ENCODE measurements at regions not wholly inside any gene's neighbourhood (a gene's known extent, or its start where the extent isn't known, plus 50 kb on each side); places are given as distances from the start of the nearest gene placed in this dataset.

DNA sequence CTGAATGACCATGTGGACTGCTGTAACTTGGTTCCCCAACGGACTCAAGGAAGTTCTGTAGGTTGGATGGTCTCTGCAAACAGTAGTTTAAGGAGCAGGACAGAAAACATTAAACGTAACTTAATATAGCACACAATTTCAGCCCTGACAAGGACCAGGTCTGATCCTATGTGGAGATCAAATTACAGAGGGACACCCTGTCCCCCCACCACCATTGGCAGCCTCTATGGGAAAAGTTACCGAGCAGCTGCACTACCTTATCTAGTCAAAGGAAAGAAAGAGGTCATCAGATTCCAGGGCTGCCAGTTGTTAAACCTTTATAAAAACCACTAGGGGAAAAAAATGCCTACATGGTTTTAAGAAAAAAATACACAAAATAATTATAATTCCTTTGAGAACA, 191.5 kb upstream of the RSPO3 start:
- Histone ChIP-seq H3K27ac (no peak overlapping the region), H3K79me2 (ENCODE audit: insufficient read depth, low read depth) (no peaks in the 10 kb centered on the region), H4K20me1 (ENCODE audit: insufficient read depth) (no peaks in the 10 kb centered on the region), H3K4me2 (no peak overlapping the region), H3K36me3 (ENCODE audit: insufficient read depth) (no peaks in the 10 kb centered on the region), H3K27me3 (ENCODE audit: insufficient read depth, low read depth) (no peaks in the 10 kb centered on the region), H3K9ac (no peak overlapping the region), H3K4me1 (ENCODE audit: low read depth, poor library complexity, severe bottlenecking) (no peaks in the 10 kb centered on the region), H2AFZ (ENCODE audit: low read depth) (no peak overlapping the region), H3K4me3 (IDR thresholded peaks at IDR 0.05; ENCODE audit: insufficient read depth, low read depth, low read length) (no peak overlapping the region)
- TF ChIP-seq, protein P1, sequence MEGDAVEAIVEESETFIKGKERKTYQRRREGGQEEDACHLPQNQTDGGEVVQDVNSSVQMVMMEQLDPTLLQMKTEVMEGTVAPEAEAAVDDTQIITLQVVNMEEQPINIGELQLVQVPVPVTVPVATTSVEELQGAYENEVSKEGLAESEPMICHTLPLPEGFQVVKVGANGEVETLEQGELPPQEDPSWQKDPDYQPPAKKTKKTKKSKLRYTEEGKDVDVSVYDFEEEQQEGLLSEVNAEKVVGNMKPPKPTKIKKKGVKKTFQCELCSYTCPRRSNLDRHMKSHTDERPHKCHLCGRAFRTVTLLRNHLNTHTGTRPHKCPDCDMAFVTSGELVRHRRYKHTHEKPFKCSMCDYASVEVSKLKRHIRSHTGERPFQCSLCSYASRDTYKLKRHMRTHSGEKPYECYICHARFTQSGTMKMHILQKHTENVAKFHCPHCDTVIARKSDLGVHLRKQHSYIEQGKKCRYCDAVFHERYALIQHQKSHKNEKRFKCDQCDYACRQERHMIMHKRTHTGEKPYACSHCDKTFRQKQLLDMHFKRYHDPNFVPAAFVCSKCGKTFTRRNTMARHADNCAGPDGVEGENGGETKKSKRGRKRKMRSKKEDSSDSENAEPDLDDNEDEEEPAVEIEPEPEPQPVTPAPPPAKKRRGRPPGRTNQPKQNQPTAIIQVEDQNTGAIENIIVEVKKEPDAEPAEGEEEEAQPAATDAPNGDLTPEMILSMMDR (conservative IDR thresholded peaks at IDR 0.05; ENCODE audit: low read depth, low read length), result no peak

- Histone ChIP-seq H3K4me3 (IDR thresholded peaks at IDR 0.05; ENCODE audit: insufficient read depth, low read depth, low read length) (no peak overlapping the region), H2AFZ (ENCODE audit: low read depth) (no peak overlapping the region), H3K4me2 (no peak overlapping the region), H3K27me3 (ENCODE audit: insufficient read depth, low read depth) (no peaks in the 10 kb centered on the region), H3K4me1 (ENCODE audit: low read depth, poor library complexity, severe bottlenecking) (no peaks in the 10 kb centered on the region), H3K9ac (no peak overlapping the region), H4K20me1 (ENCODE audit: insufficient read depth) (no peaks in the 10 kb centered on the region), H3K27ac (no peak overlapping the region), H3K36me3 (ENCODE audit: insufficient read depth) (no peaks in the 10 kb centered on the region), H3K79me2 (ENCODE audit: insufficient read depth, low read depth) (no peaks in the 10 kb centered on the region)
- TF ChIP-seq, protein P1 (conservative IDR thresholded peaks at IDR 0.05; ENCODE audit: low read depth, low read length), result no peak
Measured at GRCh38 chr6:126927841-126928240, 190.6 kb upstream of the RSPO3 start.

DNA sequence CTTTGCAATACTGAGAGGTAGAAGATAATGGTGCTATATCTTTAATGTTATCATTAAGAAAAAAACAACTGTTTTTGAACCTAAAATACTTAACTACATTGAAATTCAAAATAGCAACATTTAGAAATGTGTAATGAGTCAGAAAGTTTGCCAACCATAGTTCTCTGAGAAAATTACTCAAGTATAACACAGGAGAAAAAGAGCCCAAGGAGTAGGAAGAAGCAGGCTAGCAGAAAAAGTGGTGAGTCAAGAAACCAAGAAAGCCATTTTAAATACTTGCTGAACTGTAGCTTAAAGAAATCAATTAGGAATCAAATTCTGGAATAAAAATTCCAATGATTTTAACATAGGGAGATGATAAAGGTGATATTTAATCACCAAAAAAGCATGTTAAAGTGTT, 181.0 kb upstream of the RSPO3 start:
- Histone ChIP-seq H3K9ac (no peak overlapping the region), H3K27me3 (ENCODE audit: insufficient read depth, low read depth) (no peaks in the 10 kb centered on the region), H3K36me3 (ENCODE audit: insufficient read depth) (no peaks in the 10 kb centered on the region), H3K27ac (no peak overlapping the region), H3K4me1 (ENCODE audit: low read depth, poor library complexity, severe bottlenecking) (no peaks in the 10 kb centered on the region), H3K4me2 (no peak overlapping the region), H4K20me1 (ENCODE audit: insufficient read depth) (no peaks in the 10 kb centered on the region), H2AFZ (ENCODE audit: low read depth) (no peak overlapping the region), H3K4me3 (IDR thresholded peaks at IDR 0.05; ENCODE audit: insufficient read depth, low read depth, low read length) (no peak overlapping the region), H3K79me2 (ENCODE audit: insufficient read depth, low read depth) (no peaks in the 10 kb centered on the region)
- TF ChIP-seq, protein P1 (conservative IDR thresholded peaks at IDR 0.05; ENCODE audit: low read depth, low read length), result no peak

DNA sequence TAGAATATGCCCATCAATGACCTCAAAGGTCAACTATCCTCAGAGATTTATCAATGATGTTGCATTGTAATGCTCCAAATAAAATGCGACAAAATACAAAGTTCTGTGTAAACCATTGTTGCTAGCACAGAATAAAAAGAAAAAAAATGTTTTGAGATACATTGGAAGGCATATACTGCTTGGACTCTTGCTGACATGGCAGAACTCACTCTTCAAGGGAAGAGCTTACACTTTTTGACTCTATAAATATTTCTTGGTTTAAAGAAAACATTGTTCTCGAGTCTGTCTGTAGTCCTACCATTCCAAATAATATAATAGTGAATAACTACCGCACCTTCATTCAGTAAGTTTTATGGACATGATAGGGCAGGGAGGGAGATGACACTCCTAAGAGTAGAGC, 178.7 kb upstream of the RSPO3 start:
- no peaks in the 10 kb centered on the region for H3K79me2 ChIP-seq (ENCODE audit: insufficient read depth, low read depth)
- H3K4me3 ChIP-seq (IDR thresholded peaks at IDR 0.05; ENCODE audit: insufficient read depth, low read depth, low read length), result no peak overlapping the region
- no peaks in the 10 kb centered on the region for H3K27me3 ChIP-seq (ENCODE audit: insufficient read depth, low read depth)
- no peak overlapping the region for H3K9ac ChIP-seq
- no peaks in the 10 kb centered on the region for H4K20me1 ChIP-seq (ENCODE audit: insufficient read depth)
- TF ChIP-seq, protein P1 (conservative IDR thresholded peaks at IDR 0.05; ENCODE audit: low read depth, low read length), result no peak
- H3K36me3 ChIP-seq (ENCODE audit: insufficient read depth), result no peaks in the 10 kb centered on the region
- no peak overlapping the region for H3K27ac ChIP-seq
- H3K4me2 ChIP-seq, result no peak overlapping the region
- no peak overlapping the region for H2AFZ ChIP-seq (ENCODE audit: low read depth)
- H3K4me1 ChIP-seq (ENCODE audit: low read depth, poor library complexity, severe bottlenecking), result no peaks in the 10 kb centered on the region

DNA sequence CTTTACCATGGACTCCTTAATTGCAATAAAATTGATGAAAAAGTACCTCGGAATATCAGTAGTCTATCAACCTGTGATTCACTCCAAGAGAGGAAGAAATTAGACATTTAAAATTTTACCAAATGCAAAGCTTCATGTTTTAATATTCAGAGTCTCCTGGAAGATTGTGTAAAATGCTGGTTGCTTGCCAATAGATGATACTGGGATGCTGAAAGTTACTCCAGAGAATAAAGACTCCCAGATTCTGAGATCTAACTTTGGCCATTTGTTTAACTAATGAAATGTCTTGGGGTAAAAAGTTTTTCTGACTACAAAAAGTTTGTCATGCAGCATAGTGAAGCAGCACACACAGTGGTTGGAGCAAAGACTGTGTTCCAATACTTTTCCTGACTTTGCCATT, 176.7 kb upstream of the RSPO3 start:
- TF ChIP-seq, protein P1 (conservative IDR thresholded peaks at IDR 0.05; ENCODE audit: low read depth, low read length), result no peak
- Histone ChIP-seq H3K4me1 (ENCODE audit: low read depth, poor library complexity, severe bottlenecking) (no peaks in the 10 kb centered on the region), H3K4me2 (no peak overlapping the region), H3K9ac (no peak overlapping the region), H3K79me2 (ENCODE audit: insufficient read depth, low read depth) (no peaks in the 10 kb centered on the region), H3K27me3 (ENCODE audit: insufficient read depth, low read depth) (no peaks in the 10 kb centered on the region), H4K20me1 (ENCODE audit: insufficient read depth) (no peaks in the 10 kb centered on the region), H3K4me3 (IDR thresholded peaks at IDR 0.05; ENCODE audit: insufficient read depth, low read depth, low read length) (no peak overlapping the region), H3K36me3 (ENCODE audit: insufficient read depth) (no peaks in the 10 kb centered on the region), H3K27ac (no peak overlapping the region), H2AFZ (ENCODE audit: low read depth) (no peak overlapping the region)
